ENCODE measurements at regions not wholly inside any gene's neighbourhood (a gene's known extent, or its start where the extent isn't known, plus 50 kb on each side); places are given as distances from the start of the nearest gene placed in this dataset.

- Histone ChIP-seq H3K9me3 (peaks cover 0 to 11% (median 0%) of the 10 kb centered on the region in 4 donors), H3K27ac (no peak overlapping the region), H3K4me1 (no peaks in the 10 kb centered on the region), H3K4me3 (no peak overlapping the region), H3K27me3 (no peaks in the 10 kb centered on the region), H3K36me3 (no peaks in the 10 kb centered on the region)
- TF ChIP-seq POLR2A (IDR thresholded peaks at IDR 0.05) = no peak
- no peak for TF ChIP-seq CTCF (IDR thresholded peaks at IDR 0.05)
- DNase-seq = no peak
These were observed 218.1 kb upstream of the NFE2L3 start for GRCh38 chr7:25933921-25934320.

- no peaks in the 10 kb centered on the region for H3K27me3 ChIP-seq
- H3K4me1 ChIP-seq = peaks cover 0 to 3% (median 0%) of the 10 kb centered on the region in 4 donors
- H3K4me3 ChIP-seq = no peak overlapping the region
- no peak overlapping the region for H3K27ac ChIP-seq
- no peak for DNase-seq
- TF ChIP-seq POLR2A (IDR thresholded peaks at IDR 0.05) = no peak
- TF ChIP-seq CTCF (IDR thresholded peaks at IDR 0.05) = no peak
- no peaks in the 10 kb centered on the region for H3K9me3 ChIP-seq
- H3K36me3 ChIP-seq = no peaks in the 10 kb centered on the region
These were observed 211.7 kb upstream of the NFE2L3 start for GRCh38 chr7:25940086-25940906.

- H3K9me3 ChIP-seq = no peaks in the 10 kb centered on the region
- no peaks in the 10 kb centered on the region for H3K36me3 ChIP-seq
- no peak for DNase-seq
- peaks cover 3 to 9% (median 4%) of the 10 kb centered on the region in 4 donors for H3K4me1 ChIP-seq
- no peak for TF ChIP-seq POLR2A (IDR thresholded peaks at IDR 0.05)
- TF ChIP-seq CTCF (IDR thresholded peaks at IDR 0.05) = no peak
- H3K4me3 ChIP-seq = no peak overlapping the region
- no peak overlapping the region for H3K27ac ChIP-seq
- H3K27me3 ChIP-seq = no peaks in the 10 kb centered on the region
These were observed 207.1 kb upstream of the NFE2L3 start for GRCh38 chr7:25944777-25945515.

GRCh38 chr7:25945608-25946007 is 206.4 kb upstream of the NFE2L3 start:
- no peak for DNase-seq
- Histone ChIP-seq H3K36me3 (no peaks in the 10 kb centered on the region), H3K9me3 (no peaks in the 10 kb centered on the region), H3K4me3 (no peak overlapping the region), H3K27me3 (no peaks in the 10 kb centered on the region), H3K4me1 (peaks cover 3 to 15% (median 11%) of the 10 kb centered on the region in 4 donors), H3K27ac (no peak overlapping the region)
- no peak for TF ChIP-seq CTCF (IDR thresholded peaks at IDR 0.05)

- no peak overlapping the region for H3K27ac ChIP-seq
- TF ChIP-seq CTCF (IDR thresholded peaks at IDR 0.05) (no peak), POLR2A (IDR thresholded peaks at IDR 0.05) (no peak)
These were observed 205.8 kb upstream of the NFE2L3 start for GRCh38 chr7:25946181-25946580.

More at GRCh38 chr7:25946181-25946580, 205.8 kb upstream of the NFE2L3 start:
- Histone ChIP-seq H3K9me3 (no peaks in the 10 kb centered on the region), H3K36me3 (no peaks in the 10 kb centered on the region), H3K4me1 (peaks cover 0 to 15% (median 12%) of the 10 kb centered on the region in 4 donors), H3K4me3 (no peak overlapping the region), H3K27me3 (no peaks in the 10 kb centered on the region)
- DNase-seq = no peak

Measured in Peyer's patch (tissue), 4 donors.